SW480 (cell line): ENCODE measurements at regions not wholly inside any gene's neighbourhood (a gene's known extent, or its start where the extent isn't known, plus 50 kb on each side); places are given as distances from the start of the nearest gene placed in this dataset.
"Not testable (repeated sequence)": the region's sequence is repeated elsewhere in the genome, so short reads cannot be mapped to it uniquely, and the experiment has no call there.

Experiments
- DNase-seq: peaks from one replicate; pipeline ENCODE4 v3.0.0-alpha.2; 2016; ENCODE audit warnings: low spot score

DNA sequence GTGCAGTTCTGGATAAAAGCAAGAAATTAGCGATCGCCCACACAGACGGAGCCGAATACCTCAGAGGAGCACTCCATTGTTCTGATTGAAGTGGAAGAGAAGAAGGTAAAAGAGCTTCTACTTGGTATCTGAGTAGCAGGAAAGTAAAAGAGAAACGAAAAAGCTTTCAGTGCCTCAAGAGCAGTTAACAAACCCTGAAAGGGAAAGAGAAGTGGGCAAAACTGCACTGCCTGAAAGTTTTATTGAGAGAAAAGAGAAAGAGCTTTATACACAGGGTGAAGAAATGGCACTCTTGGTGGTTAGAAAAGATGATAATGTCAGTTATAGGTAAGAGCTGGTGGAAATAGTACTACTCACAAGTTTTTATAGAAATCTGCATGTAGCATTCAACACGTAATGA, 192.8 kb downstream of the CDCA7 start:
- DNase-seq, result no peak

- DNase-seq, result no peak
Observed at GRCh38 chr2:173550143-173550542, 195.5 kb downstream of the CDCA7 start.

DNA sequence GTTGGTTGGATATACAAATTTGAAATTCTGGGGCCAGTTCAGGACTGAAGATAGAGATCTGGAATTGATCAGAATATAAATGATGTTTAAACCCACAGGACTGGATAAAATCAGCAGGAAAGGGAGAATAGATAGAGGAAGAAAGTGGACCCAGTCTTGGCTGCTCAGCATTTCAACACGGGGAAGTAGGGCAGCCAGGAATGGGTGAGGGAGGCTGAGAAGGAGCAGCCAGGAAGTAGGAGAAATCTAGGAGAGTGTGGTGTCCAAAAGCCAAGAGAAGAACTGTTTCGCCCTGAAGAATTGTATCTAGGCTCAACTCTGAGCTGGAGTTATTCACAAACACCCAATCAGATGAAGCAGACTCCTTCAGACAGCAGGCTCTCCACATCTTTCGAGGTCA, 197.9 kb downstream of the CDCA7 start:
- no peak for DNase-seq

- no peak for DNase-seq
Observed at GRCh38 chr2:173553593-173553992, 198.9 kb downstream of the CDCA7 start.

GRCh38 chr2:173555833-173556232, 201.2 kb downstream of the CDCA7 start:
- DNase-seq, result no peak

GRCh38 chr2:173556816-173557215, 202.1 kb downstream of the CDCA7 start:
- DNase-seq, result no peak

- no peak for DNase-seq
Observed at GRCh38 chr2:173557497-173557896, 202.8 kb downstream of the CDCA7 start.

GRCh38 chr2:173567493-173567892, 212.8 kb downstream of the CDCA7 start:
- DNase-seq, result no peak

- DNase-seq, result peak; percentile 27
Observed at GRCh38 chr2:173568054-173568453, 213.4 kb downstream of the CDCA7 start.

DNA sequence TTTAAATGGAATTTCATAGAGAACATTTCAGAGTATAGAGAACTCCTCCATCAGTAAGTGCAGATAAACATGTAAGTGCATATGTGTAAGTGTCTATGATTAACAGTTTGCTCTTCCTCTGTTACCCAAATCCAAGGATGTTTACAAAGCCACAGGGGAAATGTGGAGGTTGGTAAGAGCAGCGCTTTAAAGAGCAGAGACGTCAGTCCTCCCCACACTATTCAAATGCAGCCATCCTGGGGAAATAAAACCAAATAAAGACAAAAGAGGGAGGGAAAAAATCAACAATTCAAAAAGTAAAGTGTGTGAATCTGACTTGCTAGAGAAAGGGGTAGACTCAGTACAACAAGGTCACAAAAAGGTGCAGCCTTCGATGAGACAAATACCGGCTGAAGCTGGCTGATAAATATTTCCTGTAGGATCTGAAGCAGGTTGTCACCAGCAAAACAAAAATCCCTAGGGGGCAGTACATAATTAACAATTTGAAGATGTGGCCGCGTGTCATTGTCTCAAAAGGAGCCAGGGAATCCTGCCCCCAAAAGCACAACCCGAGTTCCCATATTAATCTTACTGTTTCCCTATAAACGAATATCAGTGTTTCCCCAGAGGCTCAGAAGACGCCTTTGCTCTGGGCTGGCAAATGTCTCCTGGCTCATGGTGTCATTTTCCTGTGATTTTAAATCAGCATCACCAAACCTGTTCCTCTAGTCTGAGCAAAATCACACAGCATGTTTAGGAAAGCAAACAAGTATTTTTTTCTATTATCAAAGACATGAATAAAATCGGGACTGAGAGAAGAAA, 216.5 kb downstream of the CDCA7 start:
- peak; percentile 36 for DNase-seq

DNA sequence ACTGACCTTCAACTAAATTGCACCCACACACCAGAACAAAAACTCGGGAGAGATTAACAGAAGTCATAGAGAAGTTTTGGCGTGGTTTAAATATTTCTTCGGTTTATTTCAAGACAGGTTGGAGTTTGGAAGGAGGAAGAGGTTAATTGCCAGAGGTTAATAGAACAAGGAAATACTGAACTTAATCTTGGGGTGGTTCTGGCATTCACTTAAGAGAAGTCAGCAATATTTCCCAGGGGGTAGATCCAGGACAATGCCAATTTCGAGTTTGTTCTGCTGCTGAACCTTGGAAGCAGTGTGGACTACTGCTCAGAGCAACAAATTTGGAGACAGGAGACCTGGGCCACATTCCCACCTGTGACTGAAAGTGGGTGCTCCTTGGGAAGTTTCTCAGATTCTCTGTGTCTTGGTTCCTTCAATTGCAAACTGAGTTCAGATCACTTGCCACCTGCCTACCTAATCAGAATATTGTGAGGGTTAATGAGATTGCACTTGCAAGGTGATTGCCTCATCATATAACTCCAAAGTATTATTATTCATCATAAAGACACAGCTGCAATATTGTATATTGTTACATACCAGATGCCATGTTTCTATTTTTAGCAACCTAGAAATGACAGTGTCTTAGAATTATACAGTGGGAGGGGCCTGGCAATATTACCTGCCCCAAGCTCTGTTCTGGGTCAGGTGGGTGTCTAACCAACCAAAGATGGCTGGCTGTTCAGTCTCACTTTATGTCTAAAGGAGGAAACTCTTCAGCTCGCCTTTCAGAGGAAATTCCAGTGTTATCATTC, 217.4 kb downstream of the CDCA7 start:
- DNase-seq, result no peak

- no peak for DNase-seq
Observed at GRCh38 chr2:173572848-173573247, 218.2 kb downstream of the CDCA7 start.

DNA sequence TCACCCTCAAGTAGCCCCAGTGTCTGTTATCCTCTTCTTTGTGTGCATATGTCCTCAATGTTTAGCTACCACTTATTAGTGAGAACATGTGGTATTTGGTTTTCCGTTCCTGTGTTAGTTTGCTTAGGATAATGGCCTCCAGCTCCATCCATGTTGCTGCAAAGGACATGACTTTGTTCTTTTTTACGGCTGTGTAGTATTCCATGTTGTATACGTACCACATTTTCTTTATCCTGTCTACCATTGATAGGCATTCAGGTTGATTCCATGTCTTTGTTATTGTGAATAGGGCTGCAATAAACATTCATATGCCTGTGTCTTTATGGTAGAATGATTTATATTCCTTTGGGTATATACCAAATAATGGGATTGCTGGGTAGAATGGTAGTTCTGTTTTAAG, 219.1 kb downstream of the CDCA7 start:
- DNase-seq, result not testable (repeated sequence)

- DNase-seq, result no peak
Observed at GRCh38 chr2:173574324-173575112, 219.8 kb downstream of the CDCA7 start.

DNA sequence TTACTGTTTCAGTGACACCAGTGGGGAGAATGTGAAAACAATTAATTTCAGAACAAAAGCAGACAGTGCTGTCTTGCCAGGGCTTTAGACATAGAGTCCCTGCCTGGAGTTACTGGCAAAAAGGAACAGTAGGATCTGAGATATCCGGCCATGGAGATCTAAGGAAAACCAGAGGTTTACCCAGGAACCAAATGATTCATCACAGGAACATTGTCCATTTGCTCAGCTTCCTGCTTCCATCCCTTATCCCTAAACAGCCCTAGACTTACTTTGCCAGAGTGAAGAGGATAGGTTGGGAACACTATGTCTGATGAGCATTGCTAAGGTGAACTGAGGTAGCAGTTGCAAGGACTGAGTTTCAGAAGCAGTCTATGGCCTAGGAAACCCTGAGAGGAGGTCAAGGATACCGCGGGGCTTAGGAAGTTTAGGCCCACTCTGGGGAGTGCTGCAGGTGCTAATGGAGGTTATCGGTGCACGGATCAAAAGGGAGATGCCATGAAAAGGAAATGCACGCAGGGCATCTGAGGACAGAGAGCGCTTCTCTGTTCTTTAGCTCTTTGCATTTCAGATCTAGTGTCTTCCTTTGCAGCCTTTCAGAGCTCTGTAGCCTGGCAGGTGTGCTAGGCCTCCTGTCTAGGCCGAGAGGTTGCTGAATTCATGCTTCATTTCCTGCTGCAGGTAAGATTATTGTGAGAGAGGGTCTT, 223.9 kb downstream of the CDCA7 start:
- no peak for DNase-seq

GRCh38 chr2:173580351-173580750, 225.7 kb downstream of the CDCA7 start:
- DNase-seq, result no peak

- no peak for DNase-seq
Observed at GRCh38 chr2:173580956-173581355, 226.3 kb downstream of the CDCA7 start.

GRCh38 chr2:173583196-173583595, 228.5 kb downstream of the CDCA7 start:
- DNase-seq, result no peak

- no peak for DNase-seq
Observed at GRCh38 chr2:173584000-173584399, 229.3 kb downstream of the CDCA7 start.

GRCh38 chr2:173584676-173585458, 230.2 kb downstream of the CDCA7 start:
- DNase-seq, result no peak

DNA sequence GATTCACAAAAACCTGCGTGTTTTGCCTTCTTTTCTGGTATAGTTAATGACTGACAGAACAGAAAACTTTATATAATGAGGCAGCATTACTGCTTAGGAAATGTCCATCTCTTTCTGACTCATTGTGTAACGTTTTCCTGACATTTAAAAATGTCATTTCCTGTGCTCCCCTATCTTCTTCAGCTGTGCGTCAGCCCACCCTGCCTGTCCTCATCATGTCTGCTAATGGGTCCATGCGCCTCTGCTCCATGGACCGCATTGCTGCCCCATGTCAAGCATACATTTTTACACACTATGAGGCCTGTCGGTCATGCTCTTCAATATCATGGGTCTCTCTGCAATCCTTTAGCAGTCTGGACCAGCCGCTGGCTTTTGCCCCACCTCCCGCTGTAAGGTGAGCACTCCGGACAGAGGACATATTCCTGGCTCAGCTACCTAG, 234.3 kb downstream of the CDCA7 start:
- no peak for DNase-seq
